Activated CD4-positive, alpha-beta T cell treated with anti-CD3 and anti-CD28 coated beads for 36 hours (primary cell): ENCODE measurements at regions not wholly inside any gene's neighbourhood (a gene's known extent, or its start where the extent isn't known, plus 50 kb on each side); places are given as distances from the start of the nearest gene placed in this dataset.

ENCODE experiments used
- ATAC-seq: fragments of 200-7000 bp; cut with Tn5 transposase; one replicate; pipeline ENCODE4 v1.10.0; 2021; ENCODE audit warnings: mild to moderate bottlenecking, moderate library complexity
- CTCF ChIA-PET: fragments of 350-600 bp; sonication (Branson Sonifier 250); formaldehyde crosslinking; loops from one replicate; lab custom pipeline; 2021; ENCODE audit warnings: antibody characterized with exemption; lab: Charles Lee
- POLR2A ChIA-PET: fragments of 350-600 bp; sonication (Branson Sonifier 250); formaldehyde crosslinking; loops from one replicate; lab custom pipeline; 2021; ENCODE audit warnings: antibody characterized with exemption, inconsistent platforms; lab: Charles Lee
- DNase-seq: peaks from one replicate; pipeline ENCODE4 v3.0.0-alpha.2; 2020
- H3K27ac Mint-ChIP-seq: one replicate; pipeline ENCODE4 v1.8.0; 2021; ENCODE audit warnings: mixed read lengths
- H3K27me3 Mint-ChIP-seq: one replicate; pipeline ENCODE4 v1.8.0; 2021; ENCODE audit warnings: mixed read lengths
- H3K36me3 Mint-ChIP-seq: one replicate; pipeline ENCODE4 v1.8.0; 2021; ENCODE audit warnings: low read depth, mixed read lengths
- H3K4me1 Mint-ChIP-seq: one replicate; pipeline ENCODE4 v1.8.0; 2021; ENCODE audit warnings: mixed read lengths
- H3K4me3 Mint-ChIP-seq: one replicate; pipeline ENCODE4 v1.8.0; 2021; ENCODE audit warnings: mild to moderate bottlenecking, moderate library complexity, mixed read lengths
- H3K9me3 Mint-ChIP-seq: one replicate; pipeline ENCODE4 v1.8.0; 2021; ENCODE audit warnings: low read depth, mixed read lengths
- intact Hi-C, 2 experiments: fragments of 100-400 bp; cut with DNase I in 1 of 2; cut with micrococcal nuclease in 1 of 2; formaldehyde crosslinking; loops; one replicate each; pipeline versions ENCODE4 v1.14.2 to v1.15.1; 2022 to 2024; cut with DNase I, micrococcal nuclease

GRCh38 chr1:81375884-81376548 lies 424.7 kb upstream of the ADGRL2 start:
- no peaks in the 10 kb centered on the region for H3K27me3 Mint-ChIP-seq
- H3K36me3 Mint-ChIP-seq: no peaks in the 10 kb centered on the region
- ChIA-PET CTCF (interaction anchor here (0.7 kb wide), 1 partner anchor 23 kb away, joined by 3 read pairs; no protein-coding TSS in a partner anchor), POLR2A (no interaction called here)
- no peak for ATAC-seq
- H3K9me3 Mint-ChIP-seq: peaks cover 7% of the 10 kb centered on the region
- H3K4me3 Mint-ChIP-seq: no peak overlapping the region
- no peak overlapping the region for H3K27ac Mint-ChIP-seq
- intact Hi-C loops: no loop called here
- H3K4me1 Mint-ChIP-seq: no peaks in the 10 kb centered on the region
- DNase-seq: no peak

DNA sequence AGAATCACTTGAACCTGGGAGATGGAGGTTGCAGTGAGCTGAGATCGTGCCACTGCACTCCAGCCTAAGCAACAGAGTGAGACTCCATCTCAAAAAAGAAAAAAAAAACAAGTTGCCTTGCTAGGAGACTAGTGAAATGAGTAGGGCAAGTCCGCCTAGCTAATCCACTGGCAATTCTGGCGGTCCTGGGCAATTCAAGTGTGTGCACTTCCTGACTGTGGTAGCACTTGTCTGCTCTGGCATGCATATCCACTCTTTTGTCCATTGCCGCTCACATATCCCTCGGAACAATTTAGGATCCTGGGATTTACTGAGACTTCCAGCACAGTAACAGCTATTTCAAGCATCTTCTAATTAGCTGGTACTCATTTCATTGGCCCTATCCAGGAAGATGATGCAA lies 426.3 kb upstream of the ADGRL2 start:
- Mint-ChIP-seq H3K9me3 (peaks cover 7% of the 10 kb centered on the region), H3K4me1 (no peaks in the 10 kb centered on the region), H3K36me3 (no peaks in the 10 kb centered on the region), H3K27me3 (no peaks in the 10 kb centered on the region), H3K27ac (no peak overlapping the region), H3K4me3 (no peak overlapping the region)
- CTCF ChIA-PET: no interaction called here
- POLR2A ChIA-PET: no interaction called here
- ATAC-seq: no peak
- intact Hi-C loops: no loop called here
- DNase-seq: no peak

- Mint-ChIP-seq H3K27ac (no peak overlapping the region), H3K4me1 (no peaks in the 10 kb centered on the region)
These were observed 428.9 kb upstream of the ADGRL2 start for GRCh38 chr1:81371864-81372263.

DNA sequence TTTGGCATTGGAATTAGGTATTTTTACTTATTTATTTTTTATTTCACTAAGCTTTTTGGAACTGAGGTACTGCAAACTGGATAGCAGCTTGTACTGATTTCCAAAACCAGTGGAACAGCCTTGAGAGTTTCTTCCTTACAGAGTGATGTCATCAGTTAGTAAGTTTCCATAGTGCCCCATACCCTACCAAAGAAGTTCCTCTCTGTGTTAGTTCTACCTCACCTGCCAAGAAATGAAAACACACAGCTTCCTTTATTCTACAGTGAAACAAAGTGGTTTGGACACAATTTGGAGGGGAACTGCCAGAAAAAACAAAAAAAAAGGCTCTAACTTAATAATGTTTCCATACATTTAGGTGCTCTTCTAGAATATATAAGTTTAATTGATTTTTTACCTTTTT lies 430.9 kb upstream of the ADGRL2 start:
- H3K4me1 Mint-ChIP-seq: no peaks in the 10 kb centered on the region
- DNase-seq (no peak), ATAC-seq (no peak)
- ChIA-PET CTCF (no interaction called here), POLR2A (no interaction called here)
- no peaks in the 10 kb centered on the region for H3K27me3 Mint-ChIP-seq
- H3K4me3 Mint-ChIP-seq: no peak overlapping the region
- no peak overlapping the region for H3K27ac Mint-ChIP-seq
- H3K9me3 Mint-ChIP-seq: peaks cover 10% of the 10 kb centered on the region
- no peaks in the 10 kb centered on the region for H3K36me3 Mint-ChIP-seq
- intact Hi-C loops: no loop called here

More at GRCh38 chr1:81371864-81372263, 428.9 kb upstream of the ADGRL2 start:
- Mint-ChIP-seq H3K9me3 (peaks cover 10% of the 10 kb centered on the region), H3K36me3 (no peaks in the 10 kb centered on the region), H3K27me3 (no peaks in the 10 kb centered on the region), H3K4me3 (no peak overlapping the region)
- intact Hi-C loops: no loop called here
- ATAC-seq (no peak), DNase-seq (no peak)
- ChIA-PET CTCF (no interaction called here), POLR2A (no interaction called here)

- DNase-seq (no peak), ATAC-seq (no peak)
- no peaks in the 10 kb centered on the region for H3K36me3 Mint-ChIP-seq
- intact Hi-C loops: no loop called here
- H3K4me3 Mint-ChIP-seq: no peak overlapping the region
- ChIA-PET POLR2A (no interaction called here), CTCF (no interaction called here)
- H3K9me3 Mint-ChIP-seq: peaks cover 7% of the 10 kb centered on the region
- no peaks in the 10 kb centered on the region for H3K27me3 Mint-ChIP-seq
- H3K27ac Mint-ChIP-seq: no peak overlapping the region
- no peaks in the 10 kb centered on the region for H3K4me1 Mint-ChIP-seq
These were observed 434.6 kb upstream of the ADGRL2 start for GRCh38 chr1:81366173-81366572.

DNA sequence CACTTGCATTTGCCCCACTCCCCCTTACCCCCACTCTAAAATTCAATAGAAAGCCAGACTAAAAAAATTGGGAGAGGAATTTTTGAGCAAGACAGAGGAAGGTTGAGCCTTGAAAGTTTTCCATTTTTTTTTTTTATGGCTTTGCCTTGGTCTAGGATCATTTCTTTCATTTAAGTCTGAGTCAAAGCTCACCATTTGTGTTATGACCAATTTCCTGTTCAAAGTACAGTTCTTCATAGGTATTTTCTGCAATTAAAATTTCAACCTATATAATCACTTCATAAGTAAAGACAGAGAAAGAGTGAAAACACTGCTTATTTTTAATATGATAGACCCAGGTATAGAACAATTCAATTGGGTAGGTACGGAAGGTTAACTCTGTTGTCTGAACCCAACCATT lies 436.6 kb upstream of the ADGRL2 start:
- DNase-seq (no peak), ATAC-seq (no peak)
- H3K4me1 Mint-ChIP-seq: no peaks in the 10 kb centered on the region
- no peaks in the 10 kb centered on the region for H3K36me3 Mint-ChIP-seq
- no peak overlapping the region for H3K4me3 Mint-ChIP-seq
- ChIA-PET POLR2A (no interaction called here), CTCF (no interaction called here)
- H3K27me3 Mint-ChIP-seq: no peaks in the 10 kb centered on the region
- H3K9me3 Mint-ChIP-seq: peaks cover 7% of the 10 kb centered on the region
- H3K27ac Mint-ChIP-seq: no peak overlapping the region
- intact Hi-C loops: no loop called here

DNA sequence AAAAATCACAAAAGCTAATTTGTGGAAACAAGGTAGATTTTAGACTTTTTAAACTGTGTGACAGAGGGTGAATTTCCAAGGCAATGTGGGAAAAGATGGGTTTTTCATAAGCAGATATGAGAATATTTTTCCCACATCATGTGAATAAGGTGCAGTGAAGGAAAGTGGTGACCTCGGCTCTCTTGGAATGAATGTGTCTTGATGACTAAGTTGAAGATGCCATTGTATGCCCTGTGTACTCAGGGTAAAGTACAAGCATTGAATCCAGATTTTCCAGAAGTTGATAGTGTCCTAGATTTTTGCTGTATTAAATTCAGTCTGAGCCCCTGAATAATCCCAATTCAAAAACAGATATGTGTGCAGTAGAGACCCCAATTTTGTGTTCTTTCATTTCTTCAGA lies 442.6 kb upstream of the ADGRL2 start:
- Mint-ChIP-seq H3K4me3 (no peak overlapping the region), H3K27me3 (no peaks in the 10 kb centered on the region), H3K9me3 (peaks cover 2% of the 10 kb centered on the region), H3K36me3 (no peaks in the 10 kb centered on the region), H3K4me1 (no peaks in the 10 kb centered on the region), H3K27ac (no peak overlapping the region)
- ATAC-seq (no peak), DNase-seq (no peak)
- ChIA-PET CTCF (no interaction called here), POLR2A (no interaction called here)
- intact Hi-C loops: no loop called here

DNA sequence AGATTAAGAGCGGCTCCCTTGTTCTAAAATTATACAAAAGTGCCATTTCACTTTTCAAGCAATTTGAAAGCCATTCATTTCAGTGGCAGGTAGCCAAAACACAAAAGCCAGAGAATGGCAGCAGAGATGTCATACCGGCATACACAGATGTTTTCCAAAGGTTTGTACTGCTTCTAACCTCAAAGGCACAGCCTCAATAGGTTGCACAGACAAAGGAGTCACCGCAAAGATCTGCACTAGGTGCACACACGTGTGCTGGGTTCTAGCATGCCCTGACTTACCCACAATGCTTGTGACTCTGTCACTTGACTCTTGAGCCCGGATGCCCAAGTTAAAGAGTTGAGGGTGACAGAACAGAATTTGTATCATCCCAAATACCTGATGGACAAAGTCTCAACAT lies 448.9 kb upstream of the ADGRL2 start:
- Mint-ChIP-seq H3K4me1 (no peaks in the 10 kb centered on the region), H3K27ac (no peak overlapping the region), H3K4me3 (no peak overlapping the region), H3K27me3 (no peaks in the 10 kb centered on the region), H3K36me3 (no peaks in the 10 kb centered on the region), H3K9me3 (peaks cover 2% of the 10 kb centered on the region)
- intact Hi-C loops: no loop called here
- ATAC-seq: no peak
- no peak for DNase-seq
- ChIA-PET CTCF (no interaction called here), POLR2A (no interaction called here)

GRCh38 chr1:81349194-81349965 lies 451.4 kb upstream of the ADGRL2 start:
- Mint-ChIP-seq H3K4me3 (no peak overlapping the region), H3K4me1 (no peaks in the 10 kb centered on the region), H3K9me3 (peaks cover 2% of the 10 kb centered on the region), H3K27me3 (no peaks in the 10 kb centered on the region), H3K36me3 (no peaks in the 10 kb centered on the region), H3K27ac (no peak overlapping the region)
- CTCF ChIA-PET: interaction anchor here (0.6 kb wide), 1 partner anchor 1142 kb away, joined by 3 read pairs; no protein-coding TSS in a partner anchor
- POLR2A ChIA-PET: no interaction called here
- no peak for DNase-seq
- no peak for ATAC-seq
- intact Hi-C loops: no loop called here

- Mint-ChIP-seq H3K36me3 (no peaks in the 10 kb centered on the region), H3K27ac (no peak overlapping the region), H3K9me3 (peaks cover 2% of the 10 kb centered on the region), H3K4me1 (no peaks in the 10 kb centered on the region), H3K27me3 (no peaks in the 10 kb centered on the region), H3K4me3 (no peak overlapping the region)
- ChIA-PET POLR2A (no interaction called here), CTCF (no interaction called here)
- ATAC-seq (no peak), DNase-seq (no peak)
- intact Hi-C loops: no loop called here
These were observed 455.6 kb upstream of the ADGRL2 start for GRCh38 chr1:81345110-81345509.

DNA sequence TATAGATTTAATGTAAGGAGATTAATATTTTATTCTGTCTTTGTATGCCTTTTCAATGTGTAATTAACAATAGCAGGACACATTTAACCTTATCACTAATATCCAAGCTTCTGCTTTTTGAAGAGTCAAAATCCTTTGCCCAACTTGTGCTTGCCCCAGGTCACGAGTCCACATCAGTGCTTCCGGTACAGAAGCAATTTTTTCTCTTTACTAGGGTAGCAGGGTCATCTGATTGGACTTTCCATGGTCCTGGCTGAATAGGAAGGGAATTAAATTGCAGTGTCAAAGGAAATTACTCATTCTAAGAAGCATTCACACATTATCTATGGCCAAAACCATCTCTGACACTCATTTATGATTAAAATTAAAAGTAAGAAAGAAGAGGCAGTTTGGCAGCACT lies 460.5 kb upstream of the ADGRL2 start:
- no peaks in the 10 kb centered on the region for H3K36me3 Mint-ChIP-seq
- ChIA-PET POLR2A (no interaction called here), CTCF (no interaction called here)
- DNase-seq (no peak), ATAC-seq (no peak)
- no peak overlapping the region for H3K4me3 Mint-ChIP-seq
- H3K9me3 Mint-ChIP-seq: peaks cover 1% of the 10 kb centered on the region
- intact Hi-C loops: no loop called here
- no peak overlapping the region for H3K27ac Mint-ChIP-seq
- H3K4me1 Mint-ChIP-seq: no peaks in the 10 kb centered on the region
- H3K27me3 Mint-ChIP-seq: no peaks in the 10 kb centered on the region

- ATAC-seq: no peak
- intact Hi-C loops: no loop called here
- POLR2A ChIA-PET: no interaction called here
- no peak overlapping the region for H3K4me3 Mint-ChIP-seq
- H3K36me3 Mint-ChIP-seq: no peaks in the 10 kb centered on the region
- no peaks in the 10 kb centered on the region for H3K27me3 Mint-ChIP-seq
- no peak for DNase-seq
- H3K4me1 Mint-ChIP-seq: no peaks in the 10 kb centered on the region
- H3K9me3 Mint-ChIP-seq: peaks cover 1% of the 10 kb centered on the region
- CTCF ChIA-PET: no interaction called here
- H3K27ac Mint-ChIP-seq: no peak overlapping the region
These were observed 463.5 kb upstream of the ADGRL2 start for GRCh38 chr1:81337226-81337625.
